MCF 10A (cell line): ENCODE measurements at regions not wholly inside any gene's neighbourhood (a gene's known extent, or its start where the extent isn't known, plus 50 kb on each side); places are given as distances from the start of the nearest gene placed in this dataset.

ENCODE experiments used
- BruUV-seq: library from RNA; stranded (reverse); fragments of 400-500 nt; replicated peaks from 2 replicates; lab custom pipeline; 2021; lab: Mats Ljungman, UMichigan
- CTCF ChIA-PET: fragments of 300-600 bp; sonication (Branson Sonifier 250); formaldehyde crosslinking; extraction: SDS; loops from one replicate; lab custom pipeline; 2021; ENCODE audit warnings: antibody characterized with exemption, inconsistent platforms; lab: Yijun Ruan, JAX
- POLR2A ChIA-PET: fragments of 300-600, 350-650 bp; sonication (Branson Sonifier 250); formaldehyde crosslinking; extraction: SDS; loops from one replicate; lab custom pipeline; 2020; ENCODE audit warnings: antibody characterized with exemption, inconsistent platforms; lab: Yijun Ruan, JAX
- DNase-seq: peaks from one replicate; pipeline ENCODE4 v3.0.0-alpha.2; 2018; ENCODE audit not compliant: unreplicated experiment
- H3K27ac Mint-ChIP-seq: one replicate; pipeline ENCODE4 v1.8.0; 2022; ENCODE audit warnings: mild to moderate bottlenecking, low read depth, mixed read lengths; ENCODE audit not compliant: unreplicated experiment
- H3K27me3 Mint-ChIP-seq: one replicate; pipeline ENCODE4 v1.8.0; 2022; ENCODE audit warnings: mixed read lengths; ENCODE audit not compliant: insufficient read depth, unreplicated experiment
- H3K36me3 Mint-ChIP-seq: one replicate; pipeline ENCODE4 v1.8.0; 2022; ENCODE audit warnings: mild to moderate bottlenecking, moderate library complexity, mixed read lengths; ENCODE audit not compliant: insufficient read depth, unreplicated experiment
- H3K4me1 Mint-ChIP-seq: one replicate; pipeline ENCODE4 v1.8.0; 2022; ENCODE audit warnings: mixed read lengths; ENCODE audit not compliant: insufficient read depth, unreplicated experiment
- H3K4me3 Mint-ChIP-seq: one replicate; pipeline ENCODE4 v1.8.0; 2022; ENCODE audit warnings: mild to moderate bottlenecking, moderate library complexity, mixed read lengths; ENCODE audit not compliant: unreplicated experiment
- H3K9me3 Mint-ChIP-seq: one replicate; pipeline ENCODE4 v1.8.0; 2022; ENCODE audit warnings: mixed read lengths; ENCODE audit not compliant: unreplicated experiment
- CTCF ChIP-seq: fragments of 200-600 bp; IDR thresholded peaks from one replicate; pipeline ENCODE4 v1.8.0; 2022; ENCODE audit warnings: antibody characterized with exemption, mild to moderate bottlenecking; ENCODE audit not compliant: unreplicated experiment
- intact Hi-C: fragments of 100-400 bp; cut with micrococcal nuclease; formaldehyde crosslinking; loops from 2 replicates; pipeline ENCODE4 v1.14.1; 2022

DNA sequence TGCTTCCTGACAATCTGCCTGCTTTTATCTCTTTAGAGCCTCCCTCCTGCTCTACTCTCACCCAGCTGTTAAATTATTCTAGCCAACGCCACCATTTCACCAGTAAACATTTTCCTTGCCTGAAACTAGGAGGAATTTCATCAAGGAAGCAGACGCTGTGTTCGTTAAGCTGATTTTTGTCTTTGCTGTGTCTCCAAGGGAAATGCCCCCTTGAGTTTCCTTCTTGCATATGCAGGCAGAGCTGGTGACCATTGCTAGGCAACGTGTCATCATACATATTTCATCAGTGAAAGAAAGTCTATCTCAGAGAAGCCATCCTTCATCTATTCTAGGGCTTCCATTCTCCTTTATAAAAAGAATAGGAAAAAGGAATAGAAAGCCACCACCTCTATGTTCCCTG, 87.0 kb upstream of the ST8SIA2 start:
- Mint-ChIP-seq H3K4me3 (no peak overlapping the region), H3K9me3 (peaks cover 2% of the 10 kb centered on the region), H3K27ac (no peak overlapping the region), H3K4me1 (no peaks in the 10 kb centered on the region), H3K27me3 (peaks cover 29% of the 10 kb centered on the region), H3K36me3 (no peaks in the 10 kb centered on the region)
- DNase-seq: peak; percentile 22
- CTCF ChIA-PET: interaction anchor here (1.2 kb wide), 1 partner anchor 10 kb away, joined by 3 read pairs; no protein-coding TSS in a partner anchor
- POLR2A ChIA-PET: no interaction called here
- no TSS peak for BruUV-seq
- intact Hi-C loops: no loop called here
- no peak for TF ChIP-seq CTCF

DNA sequence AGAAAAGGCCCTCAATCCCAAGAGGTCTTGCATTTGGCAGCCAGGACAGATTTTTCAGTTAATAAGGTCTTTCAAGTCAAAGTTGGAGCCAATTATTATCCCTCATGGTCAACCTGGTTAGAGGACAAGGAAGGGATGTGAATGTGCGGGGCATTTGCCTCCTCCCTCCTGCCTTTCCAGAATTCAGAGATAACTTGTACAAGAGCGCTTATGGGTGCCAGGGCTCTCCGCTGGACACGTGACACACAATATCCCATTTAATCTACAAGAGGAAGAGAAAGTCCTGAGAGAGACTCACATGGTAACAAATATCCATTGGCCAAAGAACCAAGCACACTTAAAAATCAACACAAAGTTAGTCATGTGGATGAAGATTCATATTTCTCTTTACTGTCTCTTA, 78.5 kb upstream of the ST8SIA2 start:
- H3K36me3 Mint-ChIP-seq: no peaks in the 10 kb centered on the region
- H3K27me3 Mint-ChIP-seq: peaks cover 58% of the 10 kb centered on the region
- POLR2A ChIA-PET: no interaction called here
- no peak overlapping the region for H3K4me3 Mint-ChIP-seq
- DNase-seq: no peak
- no TSS peak for BruUV-seq
- TF ChIP-seq CTCF: no peak
- no peak overlapping the region for H3K27ac Mint-ChIP-seq
- no peaks in the 10 kb centered on the region for H3K9me3 Mint-ChIP-seq
- CTCF ChIA-PET: no interaction called here
- H3K4me1 Mint-ChIP-seq: no peaks in the 10 kb centered on the region
- intact Hi-C loops: no loop called here

- no peak for TF ChIP-seq CTCF
- intact Hi-C loops: no loop called here
Measured at GRCh38 chr15:92315595-92316211, 78.0 kb upstream of the ST8SIA2 start.

GRCh38 chr15:92316586-92317295, 76.9 kb upstream of the ST8SIA2 start:
- Mint-ChIP-seq H3K4me3 (no peak overlapping the region), H3K9me3 (no peaks in the 10 kb centered on the region), H3K4me1 (no peaks in the 10 kb centered on the region), H3K27ac (no peak overlapping the region), H3K27me3 (peaks cover 70% of the 10 kb centered on the region), H3K36me3 (no peaks in the 10 kb centered on the region)
- POLR2A ChIA-PET: no interaction called here
- no peak for TF ChIP-seq CTCF
- DNase-seq: no peak
- intact Hi-C loops: no loop called here
- no TSS peak for BruUV-seq
- CTCF ChIA-PET: interaction anchor here (0.6 to 0.7 kb wide), 2 partner anchors 10 to 187 kb away, joined by 3 read pairs; no protein-coding TSS in a partner anchor

More at GRCh38 chr15:92315595-92316211, 78.0 kb upstream of the ST8SIA2 start:
- DNase-seq: no peak
- no peaks in the 10 kb centered on the region for H3K36me3 Mint-ChIP-seq
- no peak overlapping the region for H3K4me3 Mint-ChIP-seq
- CTCF ChIA-PET: no interaction called here
- H3K27ac Mint-ChIP-seq: no peak overlapping the region
- no TSS peak for BruUV-seq
- no peaks in the 10 kb centered on the region for H3K4me1 Mint-ChIP-seq
- H3K9me3 Mint-ChIP-seq: no peaks in the 10 kb centered on the region
- peaks cover 64% of the 10 kb centered on the region for H3K27me3 Mint-ChIP-seq
- POLR2A ChIA-PET: no interaction called here
